HepG2 (cell line): ENCODE measurements at regions not wholly inside any gene's neighbourhood (a gene's known extent, or its start where the extent isn't known, plus 50 kb on each side); places are given as distances from the start of the nearest gene placed in this dataset.

Source experiments
- AKNA ChIP-seq: sonication (generic); formaldehyde crosslinking; IDR thresholded peaks from 2 replicates; pipeline ENCODE4 v1.4.0; 2020; ENCODE audit warnings: missing genetic modification reagents, borderline replicate concordance
- KMT2A ChIP-seq: sonication (generic); formaldehyde crosslinking; IDR thresholded peaks from 2 replicates; pipeline ENCODE4 v1.4.0; 2020; ENCODE audit warnings: missing genetic modification reagents
- RBM22 ChIP-seq: fragments of 200-400 bp; formaldehyde crosslinking; optimal IDR thresholded peaks from 2 replicates; pipeline ENCODE3; 2017; ENCODE audit warnings: mild to moderate bottlenecking, low read length, moderate library complexity
- SYNCRIP ChIP-seq: fragments of 200-400 bp; formaldehyde crosslinking; IDR thresholded peaks from 2 replicates; pipeline ENCODE4 v1.6.1; 2018; ENCODE audit warnings: mild to moderate bottlenecking, low read depth, low read length; ENCODE audit not compliant: insufficient read depth
- ZGPAT ChIP-seq: IDR thresholded peaks from 2 replicates; pipeline ENCODE4 v1.6.1; 2016; ENCODE audit warnings: mild to moderate bottlenecking
- ZNF446 ChIP-seq: sonication (generic); formaldehyde crosslinking; IDR thresholded peaks from 2 replicates; pipeline ENCODE4 v1.5.0; 2020; ENCODE audit warnings: mild to moderate bottlenecking, missing genetic modification reagents
- TF ChIP-seq, protein P1 (sequence below): sonication (generic); formaldehyde crosslinking; IDR thresholded peaks from 2 replicates; pipeline ENCODE4 v1.4.0; 2020; ENCODE audit warnings: mild to moderate bottlenecking, missing genetic modification reagents
- TF ChIP-seq, protein P2 (sequence below): sonication (generic); formaldehyde crosslinking; IDR thresholded peaks from 2 replicates; pipeline ENCODE4 v1.5.1; 2020; ENCODE audit warnings: mild to moderate bottlenecking, missing genetic modification reagents, moderate library complexity

GRCh38 chr15:60213377-60214000 is 184.3 kb downstream of the ANXA2 start (continued):
- TF ChIP-seq AKNA (no peak), ZNF446 (CRISPR knock-in tag) (no peak), ZGPAT (CRISPR knock-in tag) (no peak), SYNCRIP (no peak), RBM22 (no peak), KMT2A (no peak)
- TF ChIP-seq, protein P1, sequence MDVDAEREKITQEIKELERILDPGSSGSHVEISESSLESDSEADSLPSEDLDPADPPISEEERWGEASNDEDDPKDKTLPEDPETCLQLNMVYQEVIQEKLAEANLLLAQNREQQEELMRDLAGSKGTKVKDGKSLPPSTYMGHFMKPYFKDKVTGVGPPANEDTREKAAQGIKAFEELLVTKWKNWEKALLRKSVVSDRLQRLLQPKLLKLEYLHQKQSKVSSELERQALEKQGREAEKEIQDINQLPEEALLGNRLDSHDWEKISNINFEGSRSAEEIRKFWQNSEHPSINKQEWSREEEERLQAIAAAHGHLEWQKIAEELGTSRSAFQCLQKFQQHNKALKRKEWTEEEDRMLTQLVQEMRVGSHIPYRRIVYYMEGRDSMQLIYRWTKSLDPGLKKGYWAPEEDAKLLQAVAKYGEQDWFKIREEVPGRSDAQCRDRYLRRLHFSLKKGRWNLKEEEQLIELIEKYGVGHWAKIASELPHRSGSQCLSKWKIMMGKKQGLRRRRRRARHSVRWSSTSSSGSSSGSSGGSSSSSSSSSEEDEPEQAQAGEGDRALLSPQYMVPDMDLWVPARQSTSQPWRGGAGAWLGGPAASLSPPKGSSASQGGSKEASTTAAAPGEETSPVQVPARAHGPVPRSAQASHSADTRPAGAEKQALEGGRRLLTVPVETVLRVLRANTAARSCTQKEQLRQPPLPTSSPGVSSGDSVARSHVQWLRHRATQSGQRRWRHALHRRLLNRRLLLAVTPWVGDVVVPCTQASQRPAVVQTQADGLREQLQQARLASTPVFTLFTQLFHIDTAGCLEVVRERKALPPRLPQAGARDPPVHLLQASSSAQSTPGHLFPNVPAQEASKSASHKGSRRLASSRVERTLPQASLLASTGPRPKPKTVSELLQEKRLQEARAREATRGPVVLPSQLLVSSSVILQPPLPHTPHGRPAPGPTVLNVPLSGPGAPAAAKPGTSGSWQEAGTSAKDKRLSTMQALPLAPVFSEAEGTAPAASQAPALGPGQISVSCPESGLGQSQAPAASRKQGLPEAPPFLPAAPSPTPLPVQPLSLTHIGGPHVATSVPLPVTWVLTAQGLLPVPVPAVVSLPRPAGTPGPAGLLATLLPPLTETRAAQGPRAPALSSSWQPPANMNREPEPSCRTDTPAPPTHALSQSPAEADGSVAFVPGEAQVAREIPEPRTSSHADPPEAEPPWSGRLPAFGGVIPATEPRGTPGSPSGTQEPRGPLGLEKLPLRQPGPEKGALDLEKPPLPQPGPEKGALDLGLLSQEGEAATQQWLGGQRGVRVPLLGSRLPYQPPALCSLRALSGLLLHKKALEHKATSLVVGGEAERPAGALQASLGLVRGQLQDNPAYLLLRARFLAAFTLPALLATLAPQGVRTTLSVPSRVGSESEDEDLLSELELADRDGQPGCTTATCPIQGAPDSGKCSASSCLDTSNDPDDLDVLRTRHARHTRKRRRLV (CRISPR knock-in tag): no peak
- TF ChIP-seq, protein P2, sequence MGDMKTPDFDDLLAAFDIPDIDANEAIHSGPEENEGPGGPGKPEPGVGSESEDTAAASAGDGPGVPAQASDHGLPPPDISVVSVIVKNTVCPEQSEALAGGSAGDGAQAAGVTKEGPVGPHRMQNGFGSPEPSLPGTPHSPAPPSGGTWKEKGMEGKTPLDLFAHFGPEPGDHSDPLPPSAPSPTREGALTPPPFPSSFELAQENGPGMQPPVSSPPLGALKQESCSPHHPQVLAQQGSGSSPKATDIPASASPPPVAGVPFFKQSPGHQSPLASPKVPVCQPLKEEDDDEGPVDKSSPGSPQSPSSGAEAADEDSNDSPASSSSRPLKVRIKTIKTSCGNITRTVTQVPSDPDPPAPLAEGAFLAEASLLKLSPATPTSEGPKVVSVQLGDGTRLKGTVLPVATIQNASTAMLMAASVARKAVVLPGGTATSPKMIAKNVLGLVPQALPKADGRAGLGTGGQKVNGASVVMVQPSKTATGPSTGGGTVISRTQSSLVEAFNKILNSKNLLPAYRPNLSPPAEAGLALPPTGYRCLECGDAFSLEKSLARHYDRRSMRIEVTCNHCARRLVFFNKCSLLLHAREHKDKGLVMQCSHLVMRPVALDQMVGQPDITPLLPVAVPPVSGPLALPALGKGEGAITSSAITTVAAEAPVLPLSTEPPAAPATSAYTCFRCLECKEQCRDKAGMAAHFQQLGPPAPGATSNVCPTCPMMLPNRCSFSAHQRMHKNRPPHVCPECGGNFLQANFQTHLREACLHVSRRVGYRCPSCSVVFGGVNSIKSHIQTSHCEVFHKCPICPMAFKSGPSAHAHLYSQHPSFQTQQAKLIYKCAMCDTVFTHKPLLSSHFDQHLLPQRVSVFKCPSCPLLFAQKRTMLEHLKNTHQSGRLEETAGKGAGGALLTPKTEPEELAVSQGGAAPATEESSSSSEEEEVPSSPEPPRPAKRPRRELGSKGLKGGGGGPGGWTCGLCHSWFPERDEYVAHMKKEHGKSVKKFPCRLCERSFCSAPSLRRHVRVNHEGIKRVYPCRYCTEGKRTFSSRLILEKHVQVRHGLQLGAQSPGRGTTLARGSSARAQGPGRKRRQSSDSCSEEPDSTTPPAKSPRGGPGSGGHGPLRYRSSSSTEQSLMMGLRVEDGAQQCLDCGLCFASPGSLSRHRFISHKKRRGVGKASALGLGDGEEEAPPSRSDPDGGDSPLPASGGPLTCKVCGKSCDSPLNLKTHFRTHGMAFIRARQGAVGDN (CRISPR knock-in tag): no peak
- TF ChIP-seq, all 625 proteins: peak for 0
